ENCODE measurements at regions not wholly inside any gene's neighbourhood (a gene's known extent, or its start where the extent isn't known, plus 50 kb on each side); places are given as distances from the start of the nearest gene placed in this dataset.
A peak's percentile ranks its signal among the peaks of the same experiment; 100 is the strongest.

GRCh38 chr1:203926025-203926540, 64.7 kb downstream of the SNRPE start:
- DNase-seq (ENCODE audit: low spot score) = no peak

GRCh38 chr1:203929741-203930309, 68.4 kb downstream of the SNRPE start:
- no peak for DNase-seq (ENCODE audit: low spot score)

- no peak for DNase-seq (ENCODE audit: low spot score)
These were observed 68.9 kb downstream of the SNRPE start for GRCh38 chr1:203930342-203930741.

GRCh38 chr1:203931953-203932352, 70.6 kb downstream of the SNRPE start:
- DNase-seq (ENCODE audit: low spot score) = no peak

GRCh38 chr1:203932556-203932955, 71.2 kb downstream of the SNRPE start:
- DNase-seq (ENCODE audit: low spot score) = no peak

GRCh38 chr1:203934027-203934426, 72.6 kb downstream of the SNRPE start:
- no peak for DNase-seq (ENCODE audit: low spot score)

- no peak for DNase-seq (ENCODE audit: low spot score)
These were observed 73.3 kb downstream of the SNRPE start for GRCh38 chr1:203934651-203935050.

- no peak for DNase-seq (ENCODE audit: low spot score)
These were observed 73.9 kb downstream of the SNRPE start for GRCh38 chr1:203935321-203935720.

- no peak for DNase-seq (ENCODE audit: low spot score)
These were observed 76.4 kb downstream of the SNRPE start for GRCh38 chr1:203937678-203938330.

- no peak for DNase-seq (ENCODE audit: low spot score)
These were observed 83.4 kb downstream of the SNRPE start for GRCh38 chr1:203944651-203945404.

GRCh38 chr1:203954293-203954692, 92.9 kb downstream of the SNRPE start:
- DNase-seq (ENCODE audit: low spot score) = no peak

GRCh38 chr1:203954788-203955552, 93.6 kb downstream of the SNRPE start:
- no peak for DNase-seq (ENCODE audit: low spot score)

GRCh38 chr1:203968761-203969160, 104.2 kb upstream of the SOX13 start:
- no peak for DNase-seq (ENCODE audit: low spot score)

GRCh38 chr1:203969846-203970245, 103.1 kb upstream of the SOX13 start:
- DNase-seq (ENCODE audit: low spot score) = no peak

- DNase-seq (ENCODE audit: low spot score) = no peak
These were observed 87.9 kb upstream of the SOX13 start for GRCh38 chr1:203985044-203985443.

- DNase-seq (ENCODE audit: low spot score) = no peak
These were observed 87.2 kb upstream of the SOX13 start for GRCh38 chr1:203985676-203986075.

- DNase-seq (ENCODE audit: low spot score) = no peak
These were observed 85.9 kb upstream of the SOX13 start for GRCh38 chr1:203986887-203987461.

- DNase-seq (ENCODE audit: low spot score) = no peak
These were observed 82.8 kb upstream of the SOX13 start for GRCh38 chr1:203990118-203990517.

- DNase-seq (ENCODE audit: low spot score) = no peak
These were observed 80.5 kb upstream of the SOX13 start for GRCh38 chr1:203992440-203992839.

GRCh38 chr1:203993256-203993655, 79.7 kb upstream of the SOX13 start:
- no peak for DNase-seq (ENCODE audit: low spot score)

GRCh38 chr1:203995228-203995627, 77.7 kb upstream of the SOX13 start:
- no peak for DNase-seq (ENCODE audit: low spot score)

- peak; percentile 13 for DNase-seq (ENCODE audit: low spot score)
These were observed 76.8 kb upstream of the SOX13 start for GRCh38 chr1:203996126-203996525.

Measured in HuH-7.5 (cell line).